ENCODE measurements at regions not wholly inside any gene's neighbourhood (a gene's known extent, or its start where the extent isn't known, plus 50 kb on each side); places are given as distances from the start of the nearest gene placed in this dataset.

GRCh38 chr2:37816686-37817085, 108.4 kb upstream of the RMDN2 start:
- 81 to 88% (median 84%) methylated on average over 11 of the region's 11 CpGs for WGBS, 5 donors
- H3K9me3 ChIP-seq: peaks cover 0 to 9% (median 2%) of the 10 kb centered on the region in 8 donors
- H3K4me1 ChIP-seq: peaks cover 0 to 15% (median 0%) of the 10 kb centered on the region in 6 donors
- intact Hi-C loops (cut with DNase I; ENCODE audit: low total_unique reads): no loop called here
- TF ChIP-seq POLR2AphosphoS5 (IDR thresholded peaks at IDR 0.05): no peak
- TF ChIP-seq POLR2A (IDR thresholded peaks at IDR 0.05): no peak
- TF ChIP-seq CTCF (IDR thresholded peaks at IDR 0.05 in 8 of 11, conservative IDR thresholded peaks at IDR 0.05 in 3 of 11): no peak
- H3K36me3 ChIP-seq: no peaks in the 10 kb centered on the region
- H3K4me3 ChIP-seq: no peak overlapping the region
- no peak for DNase-seq
- no peak overlapping the region for H3K27ac ChIP-seq
- no peaks in the 10 kb centered on the region for H3K27me3 ChIP-seq (replicated peaks in 1 of 7)

- peaks cover 0 to 38% (median 10%) of the 10 kb centered on the region in 6 donors for H3K4me1 ChIP-seq
- no peak overlapping the region for H3K27ac ChIP-seq
- DNase-seq: no peak
- no peaks in the 10 kb centered on the region for H3K27me3 ChIP-seq (replicated peaks in 1 of 7)
- H3K9me3 ChIP-seq: peaks cover 0 to 9% (median 2%) of the 10 kb centered on the region in 8 donors
- no peaks in the 10 kb centered on the region for H3K36me3 ChIP-seq
- TF ChIP-seq POLR2AphosphoS5 (IDR thresholded peaks at IDR 0.05) (no peak), POLR2A (IDR thresholded peaks at IDR 0.05) (no peak), CTCF (IDR thresholded peaks at IDR 0.05 in 8 of 11, conservative IDR thresholded peaks at IDR 0.05 in 3 of 11) (no peak)
- H3K4me3 ChIP-seq: no peak overlapping the region
- WGBS, 5 donors: 48 to 82% (median 65%) methylated on average over 2 of the region's 2 CpGs
- intact Hi-C loops (cut with DNase I; ENCODE audit: low total_unique reads): no loop called here
These were observed 105.9 kb upstream of the RMDN2 start for GRCh38 chr2:37819186-37819585.

- H3K27ac ChIP-seq: peak overlapping the region in 6 of 8 donors; percentile 40 to 79 (median 62)
- TF ChIP-seq POLR2A (IDR thresholded peaks at IDR 0.05): no peak
- TF ChIP-seq CTCF (IDR thresholded peaks at IDR 0.05 in 8 of 11, conservative IDR thresholded peaks at IDR 0.05 in 3 of 11): no peak
- TF ChIP-seq POLR2AphosphoS5 (IDR thresholded peaks at IDR 0.05): no peak
- no peaks in the 10 kb centered on the region for H3K36me3 ChIP-seq
- H3K4me1 ChIP-seq: peaks cover 0 to 40% (median 10%) of the 10 kb centered on the region in 6 donors
- peaks cover 0 to 9% (median 2%) of the 10 kb centered on the region in 8 donors for H3K9me3 ChIP-seq
- no peaks in the 10 kb centered on the region for H3K27me3 ChIP-seq (replicated peaks in 1 of 7)
- intact Hi-C loops (cut with DNase I; ENCODE audit: low total_unique reads): no loop called here
- DNase-seq: no peak
- WGBS, 5 donors: 44 to 84% (median 67%) methylated on average over 2 of the region's 2 CpGs
- H3K4me3 ChIP-seq: no peak overlapping the region
These were observed 104.6 kb upstream of the RMDN2 start for GRCh38 chr2:37820471-37820986.

GRCh38 chr2:37825586-37825985, 99.5 kb upstream of the RMDN2 start:
- no peak for DNase-seq
- TF ChIP-seq POLR2AphosphoS5 (IDR thresholded peaks at IDR 0.05): no peak
- TF ChIP-seq POLR2A (IDR thresholded peaks at IDR 0.05): no peak
- no peak for TF ChIP-seq CTCF (IDR thresholded peaks at IDR 0.05 in 8 of 11, conservative IDR thresholded peaks at IDR 0.05 in 3 of 11)
- Histone ChIP-seq H3K27me3 (replicated peaks in 1 of 7) (no peaks in the 10 kb centered on the region), H3K4me1 (peaks cover 0 to 58% (median 22%) of the 10 kb centered on the region in 6 donors), H3K9me3 (peaks cover 0 to 8% (median 1%) of the 10 kb centered on the region in 8 donors), H3K36me3 (no peaks in the 10 kb centered on the region), H3K27ac (peak overlapping the region in 1 of 8 donors; percentile 6), H3K4me3 (no peak overlapping the region)
- intact Hi-C loops (cut with DNase I; ENCODE audit: low total_unique reads): no loop called here
- 61 to 82% (median 67%) methylated on average over 3 of the region's 3 CpGs for WGBS, 5 donors
